ENCODE measurements at regions not wholly inside any gene's neighbourhood (a gene's known extent, or its start where the extent isn't known, plus 50 kb on each side); places are given as distances from the start of the nearest gene placed in this dataset.
A peak's percentile ranks its signal among the peaks of the same experiment; 100 is the strongest.

DNA sequence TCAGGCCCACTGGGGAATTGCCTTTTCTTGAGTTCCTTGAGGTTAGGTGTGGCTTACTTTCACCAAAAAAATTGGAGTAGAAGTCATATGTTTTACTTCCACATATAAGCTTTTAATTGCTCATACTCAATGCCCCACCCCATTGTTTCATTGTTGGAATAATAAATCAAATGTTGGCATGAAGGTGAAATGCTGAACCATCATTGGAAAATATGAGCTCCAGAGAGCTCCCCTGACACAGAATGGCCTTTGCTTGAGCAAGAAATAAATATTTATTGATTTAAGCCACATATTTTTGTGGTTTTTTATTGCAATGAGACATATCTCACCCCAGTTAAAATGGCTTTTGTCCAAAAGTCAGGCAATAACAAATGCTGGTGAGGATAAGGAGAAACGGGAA is 167.3 kb upstream of the SRD5A2 start:
- POLR2A ChIA-PET, result interaction anchor here (0.6 kb wide), 1 partner anchor 214 kb away, joined by 3 read pairs; no protein-coding TSS in a partner anchor

DNA sequence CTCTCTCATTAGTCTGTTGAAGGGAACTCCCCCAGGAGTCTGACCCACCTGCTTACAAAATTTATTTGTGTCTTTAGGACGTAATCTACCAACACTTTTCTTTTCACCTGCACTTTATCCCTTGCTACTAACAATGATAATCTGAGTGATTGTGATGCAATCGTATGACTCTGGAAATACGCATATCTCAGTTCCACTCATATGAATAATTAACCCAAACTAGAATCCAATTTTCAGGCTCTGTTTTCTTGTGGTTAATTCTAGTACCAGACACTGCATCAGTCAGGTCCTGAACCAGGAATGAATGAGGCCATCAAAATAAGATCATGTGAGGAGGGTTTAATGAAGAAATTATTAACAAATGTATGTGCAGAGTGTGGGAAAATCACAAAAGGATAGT is 158.4 kb upstream of the SRD5A2 start:
- Histone ChIP-seq H3K4me3 (ENCODE audit: low read depth, low read length) (no peak overlapping the region), H3K36me3 (ENCODE audit: control insufficient read depth, insufficient read depth, low read length) (no peaks in the 10 kb centered on the region), H3K27me3 (ENCODE audit: control insufficient read depth, insufficient read depth, low read length) (no peaks in the 10 kb centered on the region)
- TF ChIP-seq, protein P1, sequence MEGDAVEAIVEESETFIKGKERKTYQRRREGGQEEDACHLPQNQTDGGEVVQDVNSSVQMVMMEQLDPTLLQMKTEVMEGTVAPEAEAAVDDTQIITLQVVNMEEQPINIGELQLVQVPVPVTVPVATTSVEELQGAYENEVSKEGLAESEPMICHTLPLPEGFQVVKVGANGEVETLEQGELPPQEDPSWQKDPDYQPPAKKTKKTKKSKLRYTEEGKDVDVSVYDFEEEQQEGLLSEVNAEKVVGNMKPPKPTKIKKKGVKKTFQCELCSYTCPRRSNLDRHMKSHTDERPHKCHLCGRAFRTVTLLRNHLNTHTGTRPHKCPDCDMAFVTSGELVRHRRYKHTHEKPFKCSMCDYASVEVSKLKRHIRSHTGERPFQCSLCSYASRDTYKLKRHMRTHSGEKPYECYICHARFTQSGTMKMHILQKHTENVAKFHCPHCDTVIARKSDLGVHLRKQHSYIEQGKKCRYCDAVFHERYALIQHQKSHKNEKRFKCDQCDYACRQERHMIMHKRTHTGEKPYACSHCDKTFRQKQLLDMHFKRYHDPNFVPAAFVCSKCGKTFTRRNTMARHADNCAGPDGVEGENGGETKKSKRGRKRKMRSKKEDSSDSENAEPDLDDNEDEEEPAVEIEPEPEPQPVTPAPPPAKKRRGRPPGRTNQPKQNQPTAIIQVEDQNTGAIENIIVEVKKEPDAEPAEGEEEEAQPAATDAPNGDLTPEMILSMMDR (IDR thresholded peaks at IDR 0.05; ENCODE audit: insufficient read depth, low read depth, low read length), result no peak
- ChIA-PET CTCF (no interaction called here), POLR2A (no interaction called here)
- no peak for DNase-seq (ENCODE audit: low read depth)

More for the DNA sequence above, 167.3 kb upstream of the SRD5A2 start:
- TF ChIP-seq, protein P1 (IDR thresholded peaks at IDR 0.05; ENCODE audit: insufficient read depth, low read depth, low read length), result no peak
- CTCF ChIA-PET, result interaction anchor here (1.2 kb wide), 1 partner anchor 42 kb away, joined by 6 read pairs; no protein-coding TSS in a partner anchor
- Histone ChIP-seq H3K27me3 (ENCODE audit: control insufficient read depth, insufficient read depth, low read length) (no peaks in the 10 kb centered on the region), H3K4me3 (ENCODE audit: low read depth, low read length) (no peak overlapping the region), H3K36me3 (ENCODE audit: control insufficient read depth, insufficient read depth, low read length) (no peaks in the 10 kb centered on the region)
- DNase-seq (ENCODE audit: low read depth), result peak; percentile 48

DNA sequence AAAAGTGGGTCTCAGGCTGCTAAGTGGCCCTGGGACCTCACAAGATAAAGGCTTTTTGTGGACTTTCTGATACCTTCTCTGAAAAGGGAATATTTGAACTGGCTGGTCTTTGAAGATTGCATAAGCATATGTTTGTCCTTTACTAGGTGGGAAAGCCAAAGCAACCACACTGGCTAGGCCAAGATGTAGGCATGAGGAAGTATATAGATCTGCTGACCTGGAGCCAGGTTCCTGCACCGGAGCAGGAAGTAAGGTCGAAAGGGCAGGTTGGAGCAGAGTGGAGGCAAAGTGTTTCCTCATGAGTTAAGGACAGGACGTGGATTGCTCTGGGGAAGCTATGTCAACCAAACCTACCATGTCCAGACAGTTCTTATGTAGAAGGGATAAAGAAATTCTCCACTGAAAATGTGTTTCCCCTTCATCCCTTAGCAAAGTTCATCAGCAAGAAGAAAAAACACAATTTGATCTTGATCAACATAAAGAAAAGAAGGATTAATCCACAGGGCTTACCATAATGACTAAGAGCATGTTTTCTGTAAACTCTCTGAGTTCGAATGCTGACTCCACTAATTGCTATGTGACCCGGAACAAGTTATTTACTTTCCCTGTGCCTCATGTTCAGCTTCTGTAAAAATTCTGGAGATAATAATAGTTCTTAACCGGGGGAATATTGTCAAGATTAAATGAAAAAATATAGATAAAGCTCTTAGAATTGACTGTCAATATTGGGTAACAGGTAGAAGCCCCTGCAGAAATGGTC is 156.1 kb upstream of the SRD5A2 start:
- POLR2A ChIA-PET, result no interaction called here
- no peaks in the 10 kb centered on the region for H3K36me3 ChIP-seq (ENCODE audit: control insufficient read depth, insufficient read depth, low read length)
- DNase-seq (ENCODE audit: low read depth), result no peak
- no peak overlapping the region for H3K4me3 ChIP-seq (ENCODE audit: low read depth, low read length)
- no peaks in the 10 kb centered on the region for H3K27me3 ChIP-seq (ENCODE audit: control insufficient read depth, insufficient read depth, low read length)
- CTCF ChIA-PET, result no interaction called here
- TF ChIP-seq, protein P1 (IDR thresholded peaks at IDR 0.05; ENCODE audit: insufficient read depth, low read depth, low read length), result no peak

DNA sequence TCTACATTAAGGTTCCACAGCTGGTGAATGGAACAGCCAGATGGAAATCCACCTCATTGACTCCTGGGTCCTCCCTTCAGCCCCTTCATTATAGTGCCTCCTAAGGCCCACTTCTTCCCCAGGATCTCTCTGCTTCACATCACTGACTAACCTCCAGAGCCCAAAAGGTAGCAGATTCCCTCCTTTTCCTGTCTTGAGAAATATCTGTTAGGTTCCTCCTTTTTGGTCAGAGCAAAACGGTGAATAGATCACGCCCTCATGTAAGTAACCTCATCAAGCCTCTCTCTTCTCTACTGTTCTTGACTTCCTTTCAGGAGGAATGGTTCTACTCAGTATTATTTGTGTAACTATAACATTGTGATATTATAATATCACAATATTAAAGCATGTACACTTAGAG is 155.0 kb upstream of the SRD5A2 start:
- CTCF ChIA-PET, result no interaction called here
- TF ChIP-seq, protein P1 (IDR thresholded peaks at IDR 0.05; ENCODE audit: insufficient read depth, low read depth, low read length), result no peak
- POLR2A ChIA-PET, result no interaction called here
- no peak for DNase-seq (ENCODE audit: low read depth)
- H3K27me3 ChIP-seq (ENCODE audit: control insufficient read depth, insufficient read depth, low read length), result no peaks in the 10 kb centered on the region
- H3K36me3 ChIP-seq (ENCODE audit: control insufficient read depth, insufficient read depth, low read length), result no peaks in the 10 kb centered on the region
- no peak overlapping the region for H3K4me3 ChIP-seq (ENCODE audit: low read depth, low read length)

DNA sequence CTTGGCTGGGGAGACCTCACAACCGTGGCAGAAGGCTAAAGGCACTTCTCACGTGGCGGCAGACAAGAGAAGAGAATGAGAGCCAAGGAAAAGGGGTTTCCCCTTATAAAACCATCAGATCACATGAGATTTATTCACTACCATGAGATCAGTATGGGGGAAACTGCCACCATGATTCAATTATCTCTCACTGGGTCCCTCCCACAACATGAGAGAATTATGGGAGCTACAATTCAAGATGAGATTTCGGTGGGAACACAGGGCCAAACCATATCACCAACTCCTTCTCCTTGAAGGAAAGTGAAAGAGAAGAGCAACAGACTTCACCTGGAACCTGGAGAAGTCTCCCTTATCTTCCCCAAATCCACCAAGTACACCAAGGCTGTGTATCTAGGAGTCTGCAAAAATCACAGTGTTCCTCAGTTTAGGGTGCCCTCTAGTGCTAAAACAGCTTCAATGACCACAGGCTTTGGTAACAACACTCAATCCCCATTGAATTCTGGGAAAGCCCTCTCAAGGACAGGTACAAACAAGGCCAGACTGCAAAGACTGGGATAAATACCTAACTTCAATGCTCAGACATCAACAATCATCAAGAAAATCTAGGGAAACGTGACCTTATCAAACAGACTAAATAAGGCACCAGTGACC is 148.8 kb upstream of the SRD5A2 start:
- Histone ChIP-seq H3K36me3 (ENCODE audit: control insufficient read depth, insufficient read depth, low read length) (no peaks in the 10 kb centered on the region), H3K4me3 (ENCODE audit: low read depth, low read length) (no peak overlapping the region), H3K27me3 (ENCODE audit: control insufficient read depth, insufficient read depth, low read length) (no peaks in the 10 kb centered on the region)
- ChIA-PET POLR2A (no interaction called here), CTCF (interaction anchor here (0.6 to 1.7 kb wide), 13 partner anchors 8 to 1017 kb away, joined by 3 to 6 read pairs (median 3); partner anchors contain the start of gene XDH)
- TF ChIP-seq, protein P1 (IDR thresholded peaks at IDR 0.05; ENCODE audit: insufficient read depth, low read depth, low read length), result peak; percentile 74
- no peak for DNase-seq (ENCODE audit: low read depth)

Measured in BJ (cell line).